GM12873 (cell line): ENCODE measurements at regions not wholly inside any gene's neighbourhood (a gene's known extent, or its start where the extent isn't known, plus 50 kb on each side); places are given as distances from the start of the nearest gene placed in this dataset.

ENCODE experiments used
- CTCF ChIP-seq: IDR thresholded peaks from 2 replicates; pipeline ENCODE4 v1.5.1; 2012; ENCODE audit warnings: low read depth, mild to moderate bottlenecking, moderate library complexity, low read length, control low read depth; ENCODE audit not compliant: insufficient read depth; ENCODE audit errors: missing control alignments

GRCh38 chr10:62665771-62666170 is 138.7 kb upstream of the ADO start:
- no peak for TF ChIP-seq CTCF

- no peak for TF ChIP-seq CTCF
Measured at GRCh38 chr10:62666275-62666674, 138.2 kb upstream of the ADO start.

GRCh38 chr10:62669341-62669740 is 135.2 kb upstream of the ADO start:
- no peak for TF ChIP-seq CTCF

GRCh38 chr10:62671104-62671503 is 133.4 kb upstream of the ADO start:
- TF ChIP-seq CTCF = no peak

- TF ChIP-seq CTCF = peak; percentile 79
Measured at GRCh38 chr10:62681211-62681940, 123.1 kb upstream of the ADO start.

- no peak for TF ChIP-seq CTCF
Measured at GRCh38 chr10:62684911-62685310, 119.6 kb upstream of the ADO start.

- no peak for TF ChIP-seq CTCF
Measured at GRCh38 chr10:62687230-62687748, 117.2 kb upstream of the ADO start.
